ENCODE measurements at regions not wholly inside any gene's neighbourhood (a gene's known extent, or its start where the extent isn't known, plus 50 kb on each side); places are given as distances from the start of the nearest gene placed in this dataset.
"Not testable (repeated sequence)": the region's sequence is repeated elsewhere in the genome, so short reads cannot be mapped to it uniquely, and the experiment has no call there.

DNA sequence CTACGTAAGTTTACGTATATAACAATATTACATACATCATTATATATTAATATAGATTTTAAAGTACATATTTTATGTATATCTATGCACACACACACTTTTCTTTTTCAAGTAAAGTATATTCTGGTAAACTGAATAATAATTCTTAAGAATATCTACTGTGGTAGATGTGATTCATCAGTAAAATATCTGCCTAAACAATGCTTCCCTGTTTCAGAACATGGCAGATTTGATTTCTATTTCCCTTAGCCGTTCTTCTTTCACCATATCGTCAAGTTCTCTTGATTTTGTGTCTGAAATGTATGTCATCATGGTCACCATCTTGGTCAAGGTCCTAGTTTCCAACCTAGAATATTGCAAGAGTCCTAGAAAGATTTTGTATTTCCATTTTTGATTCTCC, 195.6 kb downstream of the HDGFL1 start:
- intact Hi-C loops (cut with DNase I) = no loop called here
- no peaks in the 10 kb centered on the region for H3K36me3 ChIP-seq
- no peak overlapping the region for H3K4me3 ChIP-seq
- H3K9me3 ChIP-seq = no peaks in the 10 kb centered on the region
- H3K27ac ChIP-seq = no peak overlapping the region
- TF ChIP-seq, protein P1, sequence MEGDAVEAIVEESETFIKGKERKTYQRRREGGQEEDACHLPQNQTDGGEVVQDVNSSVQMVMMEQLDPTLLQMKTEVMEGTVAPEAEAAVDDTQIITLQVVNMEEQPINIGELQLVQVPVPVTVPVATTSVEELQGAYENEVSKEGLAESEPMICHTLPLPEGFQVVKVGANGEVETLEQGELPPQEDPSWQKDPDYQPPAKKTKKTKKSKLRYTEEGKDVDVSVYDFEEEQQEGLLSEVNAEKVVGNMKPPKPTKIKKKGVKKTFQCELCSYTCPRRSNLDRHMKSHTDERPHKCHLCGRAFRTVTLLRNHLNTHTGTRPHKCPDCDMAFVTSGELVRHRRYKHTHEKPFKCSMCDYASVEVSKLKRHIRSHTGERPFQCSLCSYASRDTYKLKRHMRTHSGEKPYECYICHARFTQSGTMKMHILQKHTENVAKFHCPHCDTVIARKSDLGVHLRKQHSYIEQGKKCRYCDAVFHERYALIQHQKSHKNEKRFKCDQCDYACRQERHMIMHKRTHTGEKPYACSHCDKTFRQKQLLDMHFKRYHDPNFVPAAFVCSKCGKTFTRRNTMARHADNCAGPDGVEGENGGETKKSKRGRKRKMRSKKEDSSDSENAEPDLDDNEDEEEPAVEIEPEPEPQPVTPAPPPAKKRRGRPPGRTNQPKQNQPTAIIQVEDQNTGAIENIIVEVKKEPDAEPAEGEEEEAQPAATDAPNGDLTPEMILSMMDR (IDR thresholded peaks at IDR 0.05) = no peak
- no peak for DNase-seq (ENCODE audit: low spot score in 2 of 2)
- no peaks in the 10 kb centered on the region for H3K4me1 ChIP-seq
- no peaks in the 10 kb centered on the region for H3K27me3 ChIP-seq

- H3K27me3 ChIP-seq = no peaks in the 10 kb centered on the region
- DNase-seq (ENCODE audit: low spot score in 2 of 2) = no peak
- no peak overlapping the region for H3K27ac ChIP-seq
- H3K4me1 ChIP-seq = no peaks in the 10 kb centered on the region
- no peak overlapping the region for H3K4me3 ChIP-seq
- TF ChIP-seq, protein P1 (IDR thresholded peaks at IDR 0.05) = no peak
- H3K9me3 ChIP-seq = no peaks in the 10 kb centered on the region
- intact Hi-C loops (cut with DNase I) = no loop called here
- no peaks in the 10 kb centered on the region for H3K36me3 ChIP-seq
Observed at GRCh38 chr6:22766979-22767378, 197.6 kb downstream of the HDGFL1 start.

- no peak overlapping the region for H3K27ac ChIP-seq
- DNase-seq (ENCODE audit: low spot score in 2 of 2) = no peak
- no peaks in the 10 kb centered on the region for H3K27me3 ChIP-seq
- intact Hi-C loops (cut with DNase I) = no loop called here
- H3K36me3 ChIP-seq = no peaks in the 10 kb centered on the region
- H3K4me3 ChIP-seq = no peak overlapping the region
- H3K4me1 ChIP-seq = no peaks in the 10 kb centered on the region
- no peaks in the 10 kb centered on the region for H3K9me3 ChIP-seq
- TF ChIP-seq, protein P1 (IDR thresholded peaks at IDR 0.05) = no peak
Observed at GRCh38 chr6:22770054-22770453, 200.7 kb downstream of the HDGFL1 start.

GRCh38 chr6:22774129-22774528, 204.8 kb downstream of the HDGFL1 start:
- H3K36me3 ChIP-seq = no peaks in the 10 kb centered on the region
- H3K4me3 ChIP-seq = no peak overlapping the region
- intact Hi-C loops (cut with DNase I) = no loop called here
- H3K4me1 ChIP-seq = no peaks in the 10 kb centered on the region
- no peaks in the 10 kb centered on the region for H3K27me3 ChIP-seq
- no peak overlapping the region for H3K27ac ChIP-seq
- peaks cover 7 to 9% of the 10 kb centered on the region in 2 donors for H3K9me3 ChIP-seq
- TF ChIP-seq, protein P1 (IDR thresholded peaks at IDR 0.05) = no peak
- no peak for DNase-seq (ENCODE audit: low spot score in 2 of 2)

DNA sequence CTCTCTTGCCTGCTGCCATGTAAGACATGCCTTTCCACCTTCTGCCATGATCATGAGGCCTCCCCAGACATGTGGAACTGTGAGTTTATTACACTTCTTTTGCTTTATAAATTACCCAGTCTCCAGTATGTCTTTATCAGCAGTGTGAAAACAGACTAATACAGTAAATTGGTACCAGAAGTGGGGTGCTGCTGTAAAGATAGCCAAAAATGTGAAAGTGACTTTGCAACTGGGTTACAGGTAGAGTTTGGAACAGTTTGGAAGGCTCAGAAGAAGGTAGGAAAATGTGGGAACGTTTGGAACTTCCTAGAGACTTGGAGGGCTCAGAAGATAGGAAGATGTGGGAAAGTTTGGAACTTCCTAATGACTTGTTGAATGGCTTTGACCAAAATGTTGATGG, 209.1 kb downstream of the HDGFL1 start:
- peaks cover 7 to 16% of the 10 kb centered on the region in 2 donors for H3K9me3 ChIP-seq
- DNase-seq (ENCODE audit: low spot score in 2 of 2); intact Hi-C loops (cut with DNase I); H3K27ac ChIP-seq; H3K36me3 ChIP-seq; H3K4me3 ChIP-seq; H3K27me3 ChIP-seq; H3K4me1 ChIP-seq: not testable (repeated sequence)

DNA sequence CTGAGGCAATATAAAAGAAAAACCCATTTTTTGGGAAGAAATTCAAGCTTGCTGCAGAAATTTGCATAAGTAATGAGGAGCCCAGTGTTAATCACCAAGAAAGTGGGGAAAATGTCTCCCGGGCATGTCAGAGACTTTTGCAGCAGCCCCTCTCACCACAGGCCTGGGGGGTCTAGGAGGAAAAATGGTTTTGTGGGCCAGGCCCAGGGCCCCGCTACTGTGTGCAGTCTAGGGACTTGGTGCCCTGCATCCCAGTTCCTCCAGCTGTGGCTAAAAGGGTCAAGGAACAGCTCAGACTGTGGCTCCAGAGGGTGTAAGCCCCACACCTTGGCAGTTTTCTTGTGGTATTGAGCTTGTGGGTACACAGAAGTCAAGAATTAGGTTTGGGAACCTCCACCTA, 209.7 kb downstream of the HDGFL1 start:
- Histone ChIP-seq H3K9me3 (peaks cover 7 to 16% of the 10 kb centered on the region in 2 donors), H3K27me3 (no peaks in the 10 kb centered on the region), H3K36me3 (no peaks in the 10 kb centered on the region), H3K4me3 (no peak overlapping the region), H3K27ac (no peak overlapping the region), H3K4me1 (no peaks in the 10 kb centered on the region)
- DNase-seq (ENCODE audit: low spot score in 2 of 2) = no peak
- TF ChIP-seq, protein P1 (IDR thresholded peaks at IDR 0.05) = no peak
- intact Hi-C loops (cut with DNase I) = no loop called here
